Fibroblast of the aortic adventitia (primary cell): ENCODE measurements at regions not wholly inside any gene's neighbourhood (a gene's known extent, or its start where the extent isn't known, plus 50 kb on each side); places are given as distances from the start of the nearest gene placed in this dataset.
"Not testable (repeated sequence)": the region's sequence is repeated elsewhere in the genome, so short reads cannot be mapped to it uniquely, and the experiment has no call there.

Source experiments
- DNase-seq: peaks from one replicate; pipeline ENCODE4 v3.0.0-alpha.2; 2010; ENCODE audit warnings: low read depth
- H3K4me3 ChIP-seq: 2 replicates; pipeline ENCODE4 v1.5.1; 2011; ENCODE audit warnings: low read depth, mild to moderate bottlenecking, control low read depth, low read length, moderate library complexity
- CTCF ChIP-seq: IDR thresholded peaks from 2 replicates; pipeline ENCODE4 v1.5.1; 2011; ENCODE audit warnings: mild to moderate bottlenecking, low read length, control low read depth, inconsistent platforms; ENCODE audit not compliant: insufficient read depth

- H3K4me3 ChIP-seq = no peak overlapping the region
- DNase-seq = no peak
- no peak for TF ChIP-seq CTCF
Observed at GRCh38 chr4:82090717-82091116, 283.1 kb downstream of the HNRNPD start.

- H3K4me3 ChIP-seq = no peak overlapping the region
- no peak for TF ChIP-seq CTCF
- no peak for DNase-seq
Observed at GRCh38 chr4:82084747-82085146, 289.0 kb downstream of the HNRNPD start.

- not testable (repeated sequence) for H3K4me3 ChIP-seq, DNase-seq
Observed at GRCh38 chr4:82077471-82077995, 296.3 kb downstream of the HNRNPD start.

GRCh38 chr4:82076809-82077208 is 297.0 kb downstream of the HNRNPD start:
- no peak for DNase-seq
- H3K4me3 ChIP-seq = no peak overlapping the region
- no peak for TF ChIP-seq CTCF

- TF ChIP-seq CTCF = no peak
- no peak for DNase-seq
- H3K4me3 ChIP-seq = no peak overlapping the region
Observed at GRCh38 chr4:82076359-82076758, 297.4 kb downstream of the HNRNPD start.

- H3K4me3 ChIP-seq = no peak overlapping the region
- no peak for DNase-seq
- TF ChIP-seq CTCF = no peak
Observed at GRCh38 chr4:82071951-82072350, 301.8 kb downstream of the HNRNPD start.

GRCh38 chr4:82069883-82070638 is 303.7 kb downstream of the HNRNPD start:
- TF ChIP-seq CTCF = no peak
- DNase-seq = no peak
- no peak overlapping the region for H3K4me3 ChIP-seq
